Transverse colon (tissue), 4 donors: ENCODE measurements at regions not wholly inside any gene's neighbourhood (a gene's known extent, or its start where the extent isn't known, plus 50 kb on each side); places are given as distances from the start of the nearest gene placed in this dataset.

Experiments
- DNase-seq: peaks from one replicate; pipeline ENCODE4 v3.0.0-alpha.2; 2019
- H3K27ac ChIP-seq, 4 donors: fragments of 200-600 bp; sonication (generic); 2 replicates each; pipeline ENCODE4 v1.5.1; 2016 to 2018; ENCODE audit warnings: inconsistent platforms in 4 of 4
- H3K27me3 ChIP-seq: fragments of 200-600 bp; sonication (generic); 2 replicates; pipeline ENCODE4 v1.5.1; 2017; ENCODE audit warnings: inconsistent platforms
- H3K36me3 ChIP-seq, 4 donors: fragments of 200-600 bp; sonication (generic); 2 replicates each; pipeline ENCODE4 v1.5.1; 2017 to 2019; ENCODE audit warnings: inconsistent platforms in 4 of 4
- H3K4me1 ChIP-seq, 4 donors: fragments of 200-600 bp; sonication (generic); 2 replicates each; pipeline ENCODE4 v1.5.1; 2017 to 2020; ENCODE audit warnings: inconsistent platforms in 4 of 4
- H3K4me3 ChIP-seq, 4 donors: fragments of 200-600 bp; sonication (generic); 1 replicate in 1 of 4; 2 replicates in 3 of 4; pipeline versions ENCODE4 v1.5.1 to v1.6.1; 2017 to 2019; ENCODE audit warnings: inconsistent platforms in 4 of 4
- H3K9me3 ChIP-seq, 2 donors: fragments of 200-600 bp; sonication (generic); 2 replicates each; pipeline ENCODE4 v1.5.1; 2017 to 2019; ENCODE audit warnings: inconsistent platforms in 2 of 2
- EP300 ChIP-seq: sonication (generic); formaldehyde crosslinking; IDR thresholded peaks from one replicate; pipeline ENCODE4 v1.6.1; 2017; ENCODE audit warnings: antibody characterized with exemption, low read depth
- POLR2A ChIP-seq: fragments of 450-650 bp; IDR thresholded peaks from one replicate; pipeline ENCODE4 v1.6.1; 2016; ENCODE audit warnings: antibody characterized with exemption, mild to moderate bottlenecking, moderate library complexity
- POLR2AphosphoS5 ChIP-seq, 3 donors: sonication (generic); formaldehyde crosslinking; IDR thresholded peaks; one replicate each; pipeline ENCODE4 v1.6.1; 2016; ENCODE audit warnings: antibody characterized with exemption in 3 of 3
- whole genome bisulfite sequencing, 2 donors: methylation state at CpG; one replicate each; pipeline ENCODE4 v1.1.5; 2018; ENCODE audit warnings: low coverage in 1 of 2; 5-methylcytosine and 5-hydroxymethylcytosine counted together
- in situ Hi-C, 4 donors: fragments of 200-750 bp; cut with MboI; loops; one replicate each; pipeline versions ENCODE4 v1.15.0 to v1.15.1; 2017; ENCODE audit warnings: low sequenced_read_pairs in 3 of 4, low pct_ligation_motif_present in 1 of 4, low pct_unique_long_range_greater_than_20kb in 1 of 4
- intact Hi-C: fragments of 100-400 bp; cut with DNase I; formaldehyde crosslinking; loops from one replicate; pipeline ENCODE4 v1.15.1; 2023; ENCODE audit warnings: low total_unique reads
- TF ChIP-seq, protein P1 (sequence below), 5 experiments: fragments of 200-600 bp in 3 of 5; fragments of 450-650 bp in 2 of 5; sonication (generic) in 3 of 5; IDR thresholded peaks; 1 replicate in 2 of 5; 2 replicates in 3 of 5; pipeline ENCODE4 v1.5.1; 2016 to 2017; ENCODE audit warnings: antibody characterized with exemption in 5 of 5, inconsistent platforms in 3 of 5, mild to moderate bottlenecking in 2 of 5, moderate library complexity in 1 of 5

GRCh38 chr4:35125995-35126712, 1118.2 kb downstream of the ARAP2 start:
- intact Hi-C loops: no loop called here
- no peak for TF ChIP-seq POLR2AphosphoS5 (IDR thresholded peaks at IDR 0.05)
- TF ChIP-seq, protein P1, sequence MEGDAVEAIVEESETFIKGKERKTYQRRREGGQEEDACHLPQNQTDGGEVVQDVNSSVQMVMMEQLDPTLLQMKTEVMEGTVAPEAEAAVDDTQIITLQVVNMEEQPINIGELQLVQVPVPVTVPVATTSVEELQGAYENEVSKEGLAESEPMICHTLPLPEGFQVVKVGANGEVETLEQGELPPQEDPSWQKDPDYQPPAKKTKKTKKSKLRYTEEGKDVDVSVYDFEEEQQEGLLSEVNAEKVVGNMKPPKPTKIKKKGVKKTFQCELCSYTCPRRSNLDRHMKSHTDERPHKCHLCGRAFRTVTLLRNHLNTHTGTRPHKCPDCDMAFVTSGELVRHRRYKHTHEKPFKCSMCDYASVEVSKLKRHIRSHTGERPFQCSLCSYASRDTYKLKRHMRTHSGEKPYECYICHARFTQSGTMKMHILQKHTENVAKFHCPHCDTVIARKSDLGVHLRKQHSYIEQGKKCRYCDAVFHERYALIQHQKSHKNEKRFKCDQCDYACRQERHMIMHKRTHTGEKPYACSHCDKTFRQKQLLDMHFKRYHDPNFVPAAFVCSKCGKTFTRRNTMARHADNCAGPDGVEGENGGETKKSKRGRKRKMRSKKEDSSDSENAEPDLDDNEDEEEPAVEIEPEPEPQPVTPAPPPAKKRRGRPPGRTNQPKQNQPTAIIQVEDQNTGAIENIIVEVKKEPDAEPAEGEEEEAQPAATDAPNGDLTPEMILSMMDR (IDR thresholded peaks at IDR 0.05): no peak
- no peak for TF ChIP-seq EP300
- TF ChIP-seq POLR2A: no peak
- no peak overlapping the region for H3K4me3 ChIP-seq
- no peaks in the 10 kb centered on the region for H3K36me3 ChIP-seq
- no peaks in the 10 kb centered on the region for H3K4me1 ChIP-seq
- H3K27me3 ChIP-seq: no peaks in the 10 kb centered on the region
- no peak for DNase-seq
- no peaks in the 10 kb centered on the region for H3K9me3 ChIP-seq
- 68 to 83% methylated on average over 4 of the region's 4 CpGs for whole genome bisulfite sequencing, 2 donors
- no peak overlapping the region for H3K27ac ChIP-seq
- in situ Hi-C loops: no loop called here

DNA sequence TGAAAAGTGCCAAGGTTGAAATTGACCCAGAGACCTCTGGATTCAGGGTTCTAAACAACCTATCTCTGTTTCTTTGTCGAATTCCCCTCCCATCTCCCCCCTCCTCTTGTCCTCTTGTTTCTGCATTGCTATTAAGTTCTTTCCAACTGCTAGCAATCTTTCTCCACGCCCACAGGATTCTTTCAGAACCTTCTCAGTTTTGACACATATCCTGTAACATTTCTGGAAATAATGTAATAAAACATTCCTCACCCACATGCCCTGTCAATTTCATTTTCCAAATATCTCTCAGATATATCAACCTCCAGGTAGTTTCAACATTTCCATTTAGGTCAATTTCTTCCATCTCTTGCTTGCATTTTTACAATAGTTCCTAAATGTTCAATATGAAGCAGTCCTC, 1105.9 kb downstream of the ARAP2 start:
- in situ Hi-C loops: no loop called here
- TF ChIP-seq POLR2AphosphoS5 (IDR thresholded peaks at IDR 0.05) (no peak), POLR2A (no peak), EP300 (no peak)
- TF ChIP-seq, protein P1 (IDR thresholded peaks at IDR 0.05): no peak
- WGBS, 2 donors: 34 to 50% methylated on average over 2 of the region's 2 CpGs
- Histone ChIP-seq H3K4me1 (no peaks in the 10 kb centered on the region), H3K36me3 (no peaks in the 10 kb centered on the region), H3K9me3 (peaks cover 0 to 6% of the 10 kb centered on the region in 2 donors), H3K27me3 (no peaks in the 10 kb centered on the region), H3K27ac (no peak overlapping the region), H3K4me3 (no peak overlapping the region)
- DNase-seq: no peak
- intact Hi-C loops: no loop called here

GRCh38 chr4:35147761-35148160, 1096.6 kb downstream of the ARAP2 start:
- 76 to 88% methylated on average over 1 of the region's 1 CpG for WGBS, 2 donors
- in situ Hi-C loops (no loop called here), intact Hi-C loops (no loop called here)
- no peak for DNase-seq
- no peaks in the 10 kb centered on the region for H3K27me3 ChIP-seq
- no peaks in the 10 kb centered on the region for H3K4me1 ChIP-seq
- TF ChIP-seq POLR2A: no peak
- TF ChIP-seq, protein P1 (IDR thresholded peaks at IDR 0.05): no peak
- TF ChIP-seq EP300: no peak
- no peak for TF ChIP-seq POLR2AphosphoS5 (IDR thresholded peaks at IDR 0.05)
- H3K9me3 ChIP-seq: no peaks in the 10 kb centered on the region
- H3K36me3 ChIP-seq: no peaks in the 10 kb centered on the region
- H3K27ac ChIP-seq: no peak overlapping the region
- no peak overlapping the region for H3K4me3 ChIP-seq

GRCh38 chr4:35151816-35152572, 1092.3 kb downstream of the ARAP2 start:
- H3K4me1 ChIP-seq: no peaks in the 10 kb centered on the region
- TF ChIP-seq EP300 (no peak), POLR2AphosphoS5 (IDR thresholded peaks at IDR 0.05) (no peak), POLR2A (no peak)
- TF ChIP-seq, protein P1 (IDR thresholded peaks at IDR 0.05): no peak
- 60 to 78% methylated on average over 6 to 10 of the region's 10 CpGs for WGBS, 2 donors
- no peaks in the 10 kb centered on the region for H3K27me3 ChIP-seq
- intact Hi-C loops (no loop called here), in situ Hi-C loops (no loop called here)
- no peak overlapping the region for H3K27ac ChIP-seq
- H3K36me3 ChIP-seq: no peaks in the 10 kb centered on the region
- no peak for DNase-seq
- no peak overlapping the region for H3K4me3 ChIP-seq
- no peaks in the 10 kb centered on the region for H3K9me3 ChIP-seq
